NT2/D1 (cell line): ENCODE measurements at regions not wholly inside any gene's neighbourhood (a gene's known extent, or its start where the extent isn't known, plus 50 kb on each side); places are given as distances from the start of the nearest gene placed in this dataset.

Source experiments
- SUZ12 ChIP-seq: IDR thresholded peaks from 2 replicates; pipeline ENCODE4 v1.6.1; 2011; ENCODE audit not compliant: insufficient read length, insufficient read depth; ENCODE audit errors: extremely low read depth
- YY1 ChIP-seq: IDR thresholded peaks from 2 replicates; pipeline ENCODE4 v1.6.1; 2011; ENCODE audit not compliant: insufficient read length, insufficient read depth
- ZNF274 ChIP-seq: IDR thresholded peaks from 2 replicates; pipeline ENCODE4 v1.6.1; 2011; ENCODE audit warnings: mild to moderate bottlenecking, low read depth, low read length

- TF ChIP-seq ZNF274 (no peak), YY1 (no peak), SUZ12 (no peak)
These were observed 353.7 kb upstream of the ESRRG start for GRCh38 chr1:217076902-217077301.
